ENCODE measurements at regions not wholly inside any gene's neighbourhood (a gene's known extent, or its start where the extent isn't known, plus 50 kb on each side); places are given as distances from the start of the nearest gene placed in this dataset.

DNA sequence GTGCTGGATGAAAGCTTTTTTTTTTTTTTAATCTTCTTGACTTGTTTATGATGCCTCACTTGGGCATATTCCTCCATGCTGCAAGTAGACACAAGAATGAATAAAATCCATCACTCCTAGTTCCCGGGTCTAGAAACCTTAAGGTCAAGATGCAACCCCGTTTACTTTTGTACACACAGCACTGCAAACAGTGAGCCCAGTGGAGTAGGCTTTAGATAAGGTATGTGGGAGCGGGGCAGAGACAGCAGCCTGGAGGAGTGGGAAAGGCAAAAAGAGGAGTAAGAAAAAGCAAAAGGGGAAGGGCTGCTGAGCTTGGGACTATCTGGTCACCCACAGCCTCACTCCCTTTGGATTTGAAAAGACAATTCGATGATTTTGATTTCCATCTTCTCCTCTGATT, 429.8 kb upstream of the ARGLU1 start:
- H3K23ac ChIP-seq (ENCODE audit: insufficient read length, low read depth, low read length) = no peak overlapping the region
- H3K4me1 Mint-ChIP-seq = peaks cover 4 to 7% of the 10 kb centered on the region in 2 experiments; a peak in 2 of 4 replicates
- no peak overlapping the region for H3K14ac ChIP-seq (ENCODE audit: insufficient read depth, low read length)
- H3K36me3 Mint-ChIP-seq (ENCODE audit: insufficient read depth in 1 of 3, low read depth in 3 of 3) = no peaks in the 10 kb centered on the region
- H2AK5ac ChIP-seq (ENCODE audit: insufficient read length, low read length) = no peak overlapping the region
- H2AFZ ChIP-seq (ENCODE audit: low read length) = no peak overlapping the region
- no peak overlapping the region for H4K8ac ChIP-seq (replicated peaks; ENCODE audit: insufficient read length, low read depth, low read length)
- no peak overlapping the region for H4K5ac ChIP-seq (ENCODE audit: insufficient read length, low read depth, low read length)
- H3T11ph ChIP-seq (ENCODE audit: low read length) = no peak overlapping the region
- H3K9me3 ChIP-seq (ENCODE audit: control insufficient read depth, low read depth, low read length) = no peaks in the 10 kb centered on the region
- H3K4ac ChIP-seq (ENCODE audit: low read depth, low read length) = no peak overlapping the region
- no peaks in the 10 kb centered on the region for H4K20me1 ChIP-seq (ENCODE audit: control insufficient read depth, insufficient read depth, insufficient read length)
- H3K27me3 ChIP-seq (ENCODE audit: insufficient read depth, low read length) = no peaks in the 10 kb centered on the region
- no peaks in the 10 kb centered on the region for H3K79me1 ChIP-seq (ENCODE audit: insufficient read depth, low read depth, low read length, poor library complexity, severe bottlenecking)
- TF ChIP-seq, protein P1, sequence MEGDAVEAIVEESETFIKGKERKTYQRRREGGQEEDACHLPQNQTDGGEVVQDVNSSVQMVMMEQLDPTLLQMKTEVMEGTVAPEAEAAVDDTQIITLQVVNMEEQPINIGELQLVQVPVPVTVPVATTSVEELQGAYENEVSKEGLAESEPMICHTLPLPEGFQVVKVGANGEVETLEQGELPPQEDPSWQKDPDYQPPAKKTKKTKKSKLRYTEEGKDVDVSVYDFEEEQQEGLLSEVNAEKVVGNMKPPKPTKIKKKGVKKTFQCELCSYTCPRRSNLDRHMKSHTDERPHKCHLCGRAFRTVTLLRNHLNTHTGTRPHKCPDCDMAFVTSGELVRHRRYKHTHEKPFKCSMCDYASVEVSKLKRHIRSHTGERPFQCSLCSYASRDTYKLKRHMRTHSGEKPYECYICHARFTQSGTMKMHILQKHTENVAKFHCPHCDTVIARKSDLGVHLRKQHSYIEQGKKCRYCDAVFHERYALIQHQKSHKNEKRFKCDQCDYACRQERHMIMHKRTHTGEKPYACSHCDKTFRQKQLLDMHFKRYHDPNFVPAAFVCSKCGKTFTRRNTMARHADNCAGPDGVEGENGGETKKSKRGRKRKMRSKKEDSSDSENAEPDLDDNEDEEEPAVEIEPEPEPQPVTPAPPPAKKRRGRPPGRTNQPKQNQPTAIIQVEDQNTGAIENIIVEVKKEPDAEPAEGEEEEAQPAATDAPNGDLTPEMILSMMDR (conservative IDR thresholded peaks at IDR 0.05) = no peak
- no peak overlapping the region for H2BK12ac ChIP-seq (ENCODE audit: insufficient read length, low read depth, low read length)
- no peak overlapping the region for H3K18ac ChIP-seq (ENCODE audit: insufficient read length, low read depth, low read length)
- no peaks in the 10 kb centered on the region for H3K9me3 Mint-ChIP-seq
- no peaks in the 10 kb centered on the region for H3K79me2 ChIP-seq (ENCODE audit: insufficient read depth, low read length)
- H2BK15ac ChIP-seq (ENCODE audit: low read depth, low read length) = no peak overlapping the region
- WGBS (ENCODE audit: extremely low coverage, insufficient read length, low lambda C conversion rate) = no CpG with 5 or more reads among the region's 4 CpGs
- no peak overlapping the region for H3K56ac ChIP-seq (ENCODE audit: insufficient read length, low read depth, low read length)
- no peak overlapping the region for H3K9ac ChIP-seq (ENCODE audit: extremely low read depth, insufficient read length, low read length)
- no peak overlapping the region for H2BK20ac ChIP-seq (ENCODE audit: low read depth, low read length, poor library complexity, severe bottlenecking)
- no peaks in the 10 kb centered on the region for H3K23me2 ChIP-seq (ENCODE audit: insufficient read length, low read depth, low read length, poor library complexity, severe bottlenecking)
- no peak overlapping the region for H3K4me2 ChIP-seq (ENCODE audit: insufficient read depth, insufficient read length, low read length)
- H2BK120ac ChIP-seq (ENCODE audit: low read depth, low read length, poor library complexity, severe bottlenecking) = no peak overlapping the region
- H3K4me1 ChIP-seq (ENCODE audit: insufficient read depth, low read length) = no peaks in the 10 kb centered on the region
- peak overlapping the region in 2 of 3 experiments; percentile 47 to 54; a peak in 1 of 7 replicates for H3K27ac Mint-ChIP-seq
- DNase-seq = no peak
- no peak overlapping the region for H3K4me3 Mint-ChIP-seq
- H4K91ac ChIP-seq (ENCODE audit: insufficient read length, low read depth, low read length) = no peak overlapping the region
- no peak overlapping the region for H2BK5ac ChIP-seq (ENCODE audit: insufficient read length, low read length)
- H3K27ac ChIP-seq (ENCODE audit: insufficient read length, low read depth, low read length) = no peak overlapping the region
- H3K27me3 Mint-ChIP-seq (ENCODE audit: low read depth) = no peaks in the 10 kb centered on the region

All from H9 (cell line).